NCI-H82 treated with DMSO at 0.1 percent for 48 hours (cell line): ENCODE measurements at regions not wholly inside any gene's neighbourhood (a gene's known extent, or its start where the extent isn't known, plus 50 kb on each side); places are given as distances from the start of the nearest gene placed in this dataset.

ENCODE experiments used
- DNase-seq: peaks from one replicate; lab custom pipeline; 2025; ENCODE audit not compliant: unreplicated experiment; lab: John Stamatoyannopoulos, UW

GRCh38 chr2:114065731-114066130 lies 175.8 kb downstream of the ACTR3 start:
- no peak for DNase-seq

DNA sequence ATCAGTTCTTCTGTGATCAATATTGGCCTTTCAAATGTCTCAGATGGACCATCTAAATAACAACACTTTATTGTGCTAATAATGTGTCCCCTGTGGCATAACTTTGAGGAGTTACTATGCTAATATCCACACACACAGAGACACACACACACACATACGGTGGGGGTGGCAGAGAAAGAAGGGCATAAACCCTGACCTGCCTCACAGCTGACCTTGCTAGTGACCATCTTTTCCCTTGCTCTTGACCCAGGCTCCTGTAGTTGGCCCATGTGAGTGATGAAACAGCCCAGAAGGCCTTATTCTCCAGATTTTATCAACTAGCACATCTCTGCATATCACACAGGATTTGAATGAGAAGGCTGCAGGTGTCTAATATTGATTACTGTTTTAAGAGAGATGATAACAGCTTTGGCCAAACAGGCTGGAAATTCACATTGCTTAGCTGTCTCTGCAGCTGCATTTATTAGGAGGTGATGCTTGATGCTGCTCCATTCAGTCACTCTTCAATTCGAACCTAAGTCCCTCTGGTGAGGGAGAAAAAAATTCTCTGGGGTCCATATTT lies 176.4 kb downstream of the ACTR3 start:
- DNase-seq = no peak

- DNase-seq = no peak
Observed at GRCh38 chr2:114068438-114068837, 178.5 kb downstream of the ACTR3 start.

DNA sequence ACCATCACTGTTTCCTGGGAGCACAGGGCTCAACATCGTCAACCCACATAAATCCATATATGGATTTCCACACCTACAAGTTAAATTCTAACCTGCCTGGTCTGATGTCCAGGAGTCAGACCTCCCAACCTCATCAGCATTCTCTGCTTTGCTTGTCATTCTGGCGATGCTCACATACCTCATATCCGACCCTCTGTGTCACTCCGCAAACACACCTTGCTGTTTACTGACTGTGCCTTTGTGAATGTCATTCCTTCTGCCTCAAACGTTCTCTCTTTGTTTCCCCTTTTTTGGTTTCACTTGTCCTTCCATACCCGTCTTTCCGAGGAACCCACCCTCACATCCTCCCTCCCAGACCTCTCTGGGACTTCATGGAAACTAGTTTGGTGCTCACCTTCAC lies 187.1 kb downstream of the ACTR3 start:
- no peak for DNase-seq

DNA sequence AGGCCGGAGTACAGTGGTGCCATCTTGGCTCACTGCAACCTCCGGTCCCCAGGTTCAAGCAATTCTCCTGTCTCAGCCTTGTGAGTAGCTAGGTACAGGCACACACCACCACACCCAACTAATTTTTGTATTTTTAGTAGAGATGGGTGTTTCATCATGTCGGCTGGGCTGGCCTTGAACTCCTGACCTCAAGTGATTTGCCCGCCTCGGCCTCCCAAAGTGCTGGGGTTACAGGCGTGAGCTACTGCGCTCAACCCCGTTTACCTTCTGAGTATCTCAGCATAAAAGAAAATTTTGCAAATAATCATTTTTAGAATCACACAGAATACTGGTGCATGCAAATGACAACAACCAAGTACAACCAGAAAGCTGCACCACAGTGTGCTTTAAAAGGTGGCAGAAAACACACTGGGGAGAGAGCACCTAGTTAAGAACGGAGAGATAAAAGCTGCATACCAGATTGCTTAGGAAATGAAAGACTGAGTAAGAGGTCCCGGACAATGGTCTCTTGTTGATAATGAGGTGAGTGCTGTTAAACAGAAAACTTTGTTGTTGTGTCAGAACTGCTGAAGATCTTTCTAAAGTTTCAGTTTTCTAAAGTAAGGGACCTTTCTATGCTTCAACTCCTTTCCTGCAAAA lies 189.6 kb downstream of the ACTR3 start:
- DNase-seq = no peak

- DNase-seq = no peak
Observed at GRCh38 chr2:114082731-114083433, 193.0 kb downstream of the ACTR3 start.

- no peak for DNase-seq
Observed at GRCh38 chr2:114083717-114084387, 194.0 kb downstream of the ACTR3 start.

- DNase-seq = no peak
Observed at GRCh38 chr2:114085238-114085637, 195.3 kb downstream of the ACTR3 start.

GRCh38 chr2:114085992-114086391 lies 196.1 kb downstream of the ACTR3 start:
- no peak for DNase-seq

GRCh38 chr2:114089636-114090319 lies 199.9 kb downstream of the ACTR3 start:
- DNase-seq = no peak

GRCh38 chr2:114091010-114091409 lies 201.1 kb downstream of the ACTR3 start:
- DNase-seq = no peak

GRCh38 chr2:114108249-114108648 lies 218.4 kb downstream of the ACTR3 start:
- no peak for DNase-seq

- DNase-seq = no peak
Observed at GRCh38 chr2:114108824-114109416, 219.0 kb downstream of the ACTR3 start.

- DNase-seq = no peak
Observed at GRCh38 chr2:114111329-114111728, 221.4 kb downstream of the ACTR3 start.

DNA sequence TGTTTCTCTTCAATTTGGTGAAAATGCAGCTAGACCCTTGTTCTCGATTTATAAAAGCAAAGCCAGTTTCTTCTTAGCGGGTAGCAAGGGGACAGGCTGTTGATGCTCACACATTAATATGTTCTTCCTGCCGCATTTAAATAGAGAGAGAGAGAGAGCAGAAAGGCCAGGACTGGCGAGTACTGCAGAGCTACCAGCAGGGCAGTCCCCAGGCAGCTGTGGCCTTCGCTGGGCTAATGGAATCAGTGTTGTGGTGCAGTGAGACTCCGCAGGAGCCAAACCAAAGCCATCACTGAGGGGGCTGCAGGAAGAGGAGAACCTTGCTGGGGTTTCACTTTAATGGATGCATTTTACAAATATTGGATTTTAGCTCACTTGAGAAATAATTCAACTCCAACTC lies 223.6 kb downstream of the ACTR3 start:
- no peak for DNase-seq

DNA sequence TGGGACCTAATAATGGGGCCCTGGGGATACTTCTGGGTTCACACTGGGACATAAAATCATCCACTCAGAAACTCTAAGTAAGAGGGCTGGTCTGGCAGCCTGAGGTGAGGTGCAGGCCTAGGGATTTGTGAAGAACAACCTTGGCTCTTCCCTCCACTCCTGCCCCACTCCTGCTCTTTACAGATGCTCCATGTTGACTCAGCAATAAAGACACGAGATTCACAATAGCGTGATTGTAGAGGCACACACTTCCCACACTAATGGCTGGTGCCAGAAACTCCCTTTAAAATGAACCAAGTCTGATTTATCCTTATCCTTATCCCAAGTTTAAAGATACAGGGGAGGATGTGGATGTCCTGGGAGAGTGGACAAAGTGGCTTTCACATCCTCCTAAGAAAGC lies 228.2 kb downstream of the ACTR3 start:
- DNase-seq = no peak

DNA sequence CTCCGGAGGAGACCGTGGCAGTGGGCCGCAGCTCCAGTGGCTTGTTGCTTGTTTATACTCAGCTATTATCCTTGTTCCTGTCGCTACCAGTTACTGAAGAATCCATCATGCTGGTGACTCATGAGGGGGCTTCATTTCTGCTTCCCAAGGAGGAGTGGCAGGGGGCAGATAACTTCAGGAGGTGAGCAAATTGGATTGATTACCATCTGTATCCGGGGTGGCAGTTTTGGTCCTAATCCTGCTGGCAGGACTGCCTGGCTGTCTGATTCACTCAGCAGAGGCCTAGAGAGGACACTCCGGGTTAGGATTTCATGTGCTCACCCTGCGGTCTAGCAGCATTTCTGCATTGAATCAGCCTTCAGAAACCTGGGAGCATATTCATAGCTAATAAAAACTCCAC lies 230.0 kb downstream of the ACTR3 start:
- peak; percentile 74 for DNase-seq

DNA sequence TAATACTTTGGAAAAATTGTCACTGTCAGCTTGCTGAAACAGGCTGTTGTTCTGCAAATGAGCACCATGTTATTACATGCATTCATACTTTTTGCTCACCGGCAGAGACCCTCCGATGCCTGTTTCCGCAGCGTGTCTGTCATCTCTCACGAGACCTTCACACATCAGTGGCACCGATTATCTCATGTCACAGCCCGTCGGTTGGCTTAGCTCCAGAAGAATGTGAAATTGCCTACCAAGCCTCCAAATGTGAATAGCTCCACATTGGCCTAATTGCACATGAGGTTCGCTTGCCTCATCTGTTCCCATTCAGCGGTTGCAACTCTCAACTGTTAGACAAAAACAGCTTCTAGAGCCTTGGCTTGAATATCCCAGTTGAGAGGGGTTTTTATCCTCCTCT lies 233.0 kb downstream of the ACTR3 start:
- DNase-seq = no peak

DNA sequence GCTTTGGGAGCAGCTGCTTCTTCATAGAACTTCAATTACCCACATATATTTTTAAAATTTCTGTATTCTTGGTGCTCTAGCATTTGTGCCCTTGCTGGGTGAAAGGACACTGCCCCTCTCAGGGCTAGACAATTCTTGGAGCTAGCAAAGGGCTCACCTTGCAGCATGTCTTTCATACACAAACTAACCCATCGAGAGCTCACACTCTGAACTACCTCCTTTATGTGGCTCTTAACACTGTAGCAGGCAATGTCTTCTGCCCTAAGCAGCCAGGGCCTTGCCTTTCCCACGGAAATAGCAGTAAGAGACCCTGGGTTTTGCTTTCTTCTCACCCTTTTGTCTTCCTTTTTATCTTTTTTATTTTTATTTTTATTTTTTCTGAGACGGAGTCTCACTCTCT lies 234.0 kb downstream of the ACTR3 start:
- DNase-seq = no peak

- no peak for DNase-seq
Observed at GRCh38 chr2:114127372-114127771, 237.5 kb downstream of the ACTR3 start.

DNA sequence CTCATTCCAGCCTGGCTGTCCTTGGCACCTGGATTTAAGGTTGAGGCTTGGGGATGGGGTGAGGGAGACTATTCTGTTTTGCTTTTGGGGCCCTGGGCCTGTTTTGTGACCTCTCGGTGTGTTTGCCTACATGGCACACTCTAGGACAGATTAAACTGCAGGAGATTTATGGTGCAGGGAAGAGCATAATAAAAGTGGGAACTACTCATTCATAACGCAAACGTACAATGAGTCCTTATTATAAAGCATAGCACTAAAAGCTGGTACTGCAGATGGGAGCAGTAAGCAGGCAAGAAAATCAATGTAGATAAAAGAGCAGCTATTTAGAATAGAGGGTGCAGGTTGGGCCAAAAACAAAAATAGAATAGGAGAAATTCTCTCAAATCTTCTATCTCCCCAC lies 238.4 kb downstream of the ACTR3 start:
- no peak for DNase-seq
